ENCODE measurements at regions not wholly inside any gene's neighbourhood (a gene's known extent, or its start where the extent isn't known, plus 50 kb on each side); places are given as distances from the start of the nearest gene placed in this dataset.
"Not testable (repeated sequence)": the region's sequence is repeated elsewhere in the genome, so short reads cannot be mapped to it uniquely, and the experiment has no call there.

- H3K36me3 Mint-ChIP-seq (ENCODE audit: unreplicated experiment): no peaks in the 10 kb centered on the region
- peaks cover 19% of the 10 kb centered on the region for H3K4me1 Mint-ChIP-seq (ENCODE audit: low read depth, unreplicated experiment)
- DNase-seq: peak; percentile 49
- peaks cover 12% of the 10 kb centered on the region for H3K9me3 Mint-ChIP-seq (ENCODE audit: unreplicated experiment)
- no peak for TF ChIP-seq CTCF (IDR thresholded peaks at IDR 0.05; ENCODE audit: partially characterized antibody, unreplicated experiment)
- H3K4me3 Mint-ChIP-seq (ENCODE audit: unreplicated experiment): peak overlapping the region; percentile 46
- H3K27ac Mint-ChIP-seq (ENCODE audit: unreplicated experiment): peak overlapping the region; percentile 91
- H3K27me3 Mint-ChIP-seq (ENCODE audit: unreplicated experiment): peaks cover 10% of the 10 kb centered on the region
Observed at GRCh38 chr1:217982331-217983050, 302.6 kb upstream of the RRP15 start.

- Mint-ChIP-seq H3K36me3 (ENCODE audit: unreplicated experiment) (no peaks in the 10 kb centered on the region), H3K27me3 (ENCODE audit: unreplicated experiment) (peaks cover 10% of the 10 kb centered on the region), H3K27ac (ENCODE audit: unreplicated experiment) (peak overlapping the region; percentile 91), H3K4me3 (ENCODE audit: unreplicated experiment) (no peak overlapping the region), H3K9me3 (ENCODE audit: unreplicated experiment) (peaks cover 12% of the 10 kb centered on the region), H3K4me1 (ENCODE audit: low read depth, unreplicated experiment) (peaks cover 19% of the 10 kb centered on the region)
- TF ChIP-seq CTCF (IDR thresholded peaks at IDR 0.05; ENCODE audit: partially characterized antibody, unreplicated experiment): no peak
- peak; percentile 50 for DNase-seq
Observed at GRCh38 chr1:217983051-217983375, 302.1 kb upstream of the RRP15 start.

- no peak for TF ChIP-seq CTCF (IDR thresholded peaks at IDR 0.05; ENCODE audit: partially characterized antibody, unreplicated experiment)
- Mint-ChIP-seq H3K4me1 (ENCODE audit: low read depth, unreplicated experiment) (peaks cover 22% of the 10 kb centered on the region), H3K27ac (ENCODE audit: unreplicated experiment) (no peak overlapping the region), H3K9me3 (ENCODE audit: unreplicated experiment) (peaks cover 12% of the 10 kb centered on the region), H3K4me3 (ENCODE audit: unreplicated experiment) (no peak overlapping the region), H3K27me3 (ENCODE audit: unreplicated experiment) (peaks cover 10% of the 10 kb centered on the region), H3K36me3 (ENCODE audit: unreplicated experiment) (no peaks in the 10 kb centered on the region)
- no peak for DNase-seq
Observed at GRCh38 chr1:217985641-217986040, 299.5 kb upstream of the RRP15 start.

GRCh38 chr1:217989510-217989909 lies 295.6 kb upstream of the RRP15 start:
- H3K27me3 Mint-ChIP-seq (ENCODE audit: unreplicated experiment): no peaks in the 10 kb centered on the region
- no peaks in the 10 kb centered on the region for H3K36me3 Mint-ChIP-seq (ENCODE audit: unreplicated experiment)
- peaks cover 3% of the 10 kb centered on the region for H3K4me1 Mint-ChIP-seq (ENCODE audit: low read depth, unreplicated experiment)
- DNase-seq: no peak
- H3K9me3 Mint-ChIP-seq (ENCODE audit: unreplicated experiment): no peaks in the 10 kb centered on the region
- no peak for TF ChIP-seq CTCF (IDR thresholded peaks at IDR 0.05; ENCODE audit: partially characterized antibody, unreplicated experiment)
- H3K27ac Mint-ChIP-seq (ENCODE audit: unreplicated experiment): no peak overlapping the region
- no peak overlapping the region for H3K4me3 Mint-ChIP-seq (ENCODE audit: unreplicated experiment)

- no peaks in the 10 kb centered on the region for H3K9me3 Mint-ChIP-seq (ENCODE audit: unreplicated experiment)
- H3K36me3 Mint-ChIP-seq (ENCODE audit: unreplicated experiment): no peaks in the 10 kb centered on the region
- H3K4me1 Mint-ChIP-seq (ENCODE audit: low read depth, unreplicated experiment): peaks cover 3% of the 10 kb centered on the region
- no peak for DNase-seq
- no peaks in the 10 kb centered on the region for H3K27me3 Mint-ChIP-seq (ENCODE audit: unreplicated experiment)
- H3K4me3 Mint-ChIP-seq (ENCODE audit: unreplicated experiment): no peak overlapping the region
- TF ChIP-seq CTCF (IDR thresholded peaks at IDR 0.05; ENCODE audit: partially characterized antibody, unreplicated experiment): no peak
- H3K27ac Mint-ChIP-seq (ENCODE audit: unreplicated experiment): no peak overlapping the region
Observed at GRCh38 chr1:217993439-217993838, 291.7 kb upstream of the RRP15 start.

GRCh38 chr1:218008296-218008695 lies 276.8 kb upstream of the RRP15 start:
- not testable (repeated sequence) for H3K27ac Mint-ChIP-seq (ENCODE audit: unreplicated experiment); H3K27me3 Mint-ChIP-seq (ENCODE audit: unreplicated experiment); DNase-seq; H3K36me3 Mint-ChIP-seq (ENCODE audit: unreplicated experiment); H3K9me3 Mint-ChIP-seq (ENCODE audit: unreplicated experiment); H3K4me3 Mint-ChIP-seq (ENCODE audit: unreplicated experiment); H3K4me1 Mint-ChIP-seq (ENCODE audit: low read depth, unreplicated experiment)

- DNase-seq; H3K27ac Mint-ChIP-seq (ENCODE audit: unreplicated experiment); H3K27me3 Mint-ChIP-seq (ENCODE audit: unreplicated experiment); H3K36me3 Mint-ChIP-seq (ENCODE audit: unreplicated experiment); H3K9me3 Mint-ChIP-seq (ENCODE audit: unreplicated experiment); H3K4me1 Mint-ChIP-seq (ENCODE audit: low read depth, unreplicated experiment); H3K4me3 Mint-ChIP-seq (ENCODE audit: unreplicated experiment): not testable (repeated sequence)
Observed at GRCh38 chr1:218015106-218015505, 270.0 kb upstream of the RRP15 start.

Measured in glutamatergic neuron (in vitro differentiated cells).